C4-2B (cell line): ENCODE measurements at regions not wholly inside any gene's neighbourhood (a gene's known extent, or its start where the extent isn't known, plus 50 kb on each side); places are given as distances from the start of the nearest gene placed in this dataset.

Experiments used
- CTCF ChIP-seq: fragments of 450-650 bp; conservative IDR thresholded peaks from 2 replicates; pipeline ENCODE4 v1.5.1; 2017; ENCODE audit warnings: mild to moderate bottlenecking
- ZFX ChIP-seq: fragments of 450-650 bp; IDR thresholded peaks from 2 replicates; pipeline ENCODE4 v1.6.1; 2017

DNA sequence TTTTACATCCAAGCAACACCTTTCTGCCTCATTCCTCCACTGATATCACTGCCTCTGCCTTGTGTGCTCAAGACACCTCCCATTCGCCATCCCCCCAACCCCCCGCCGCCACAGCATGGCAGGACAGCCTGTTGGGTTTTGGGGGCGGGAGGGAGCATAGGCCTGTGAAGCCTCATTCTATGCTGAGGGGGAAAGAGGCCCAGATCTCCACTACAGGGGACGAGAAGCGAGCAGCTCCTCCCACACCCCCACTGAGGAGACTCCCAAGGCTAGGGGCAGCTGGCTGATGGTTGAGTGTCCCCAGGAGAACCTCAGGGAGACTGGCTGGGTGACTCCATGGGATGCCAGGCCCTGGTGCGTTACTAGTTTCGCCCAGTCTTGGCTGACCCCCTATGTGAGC, 214.3 kb upstream of the SIX2 start:
- TF ChIP-seq CTCF (no peak), ZFX (no peak)
